HepG2 (cell line): ENCODE measurements at regions not wholly inside any gene's neighbourhood (a gene's known extent, or its start where the extent isn't known, plus 50 kb on each side); places are given as distances from the start of the nearest gene placed in this dataset.

ENCODE experiments used
- ATAC-seq: fragments of 200-7000 bp; cut with Tn5 transposase; 3 replicates; pipeline ENCODE4 v1.9.1; 2020; ENCODE audit warnings: mild to moderate bottlenecking, moderate library complexity
- BruUV-seq: library from RNA; stranded (reverse); fragments of 400-500 nt; replicated peaks from 2 replicates; lab custom pipeline; 2021; lab: Mats Ljungman, UMichigan
- CTCF ChIA-PET: fragments of 300-600 bp; formaldehyde crosslinking; extraction: SDS; loops from one replicate; lab custom pipeline; 2021; ENCODE audit warnings: low total read pairs, inconsistent platforms, low intra/inter-chr PET ratio; lab: Yijun Ruan, JAX
- POLR2A ChIA-PET: fragments of 350-600 bp; sonication (Branson Sonifier 250); formaldehyde crosslinking; loops from one replicate; lab custom pipeline; 2020; ENCODE audit warnings: antibody characterized with exemption, inconsistent platforms; lab: Yijun Ruan, JAX
- DNase-seq: peaks from one replicate; pipeline ENCODE4 v3.0.0-alpha.2; 2015; ENCODE audit warnings: low spot score
- FAIRE-seq: peaks from 3 replicates; lab custom pipeline; 2011; peaks lifted over from hg19 to GRCh38; lab: Jason Lieb, UNC
- H2AFZ ChIP-seq: one replicate; pipeline ENCODE4 v1.6.1; 2011; ENCODE audit warnings: low read length, inconsistent platforms
- H3K27ac ChIP-seq: fragments of 300-600 bp; 3 replicates; pipeline ENCODE4 v1.8.0; 2011; ENCODE audit warnings: mixed run types, mild to moderate bottlenecking, mixed read lengths, low read length, inconsistent platforms; ENCODE audit not compliant: insufficient read depth; ENCODE audit errors: extremely low read length
- H3K27me3 ChIP-seq, 2 experiments: fragments of 200-600 bp in 1 of 2; 2 replicates in 1 of 2; 3 replicates in 1 of 2; pipeline versions ENCODE4 v1.6.0 to v1.8.0; 2011; ENCODE audit warnings: low read length in 2 of 2, mild to moderate bottlenecking in 2 of 2, moderate library complexity in 2 of 2, inconsistent platforms in 1 of 2; ENCODE audit not compliant: insufficient read depth in 2 of 2, control insufficient read depth in 1 of 2
- H3K36me3 ChIP-seq, 2 experiments: fragments of 200-600 bp in 1 of 2; replicated peaks in 1 of 2; 2 replicates in 1 of 2; 3 replicates in 1 of 2; pipeline versions ENCODE4 v1.5.1 to v1.8.0; 2011; ENCODE audit warnings: low read length in 2 of 2, inconsistent platforms in 1 of 2; ENCODE audit not compliant: insufficient read depth in 2 of 2, control insufficient read depth in 1 of 2
- H3K4me1 ChIP-seq: 2 replicates; pipeline ENCODE4 v1.5.1; 2012; ENCODE audit warnings: low read length, inconsistent platforms; ENCODE audit not compliant: insufficient read depth
- H3K4me2 ChIP-seq: 2 replicates; pipeline ENCODE4 v1.6.0; 2011; ENCODE audit warnings: low read depth, low read length, inconsistent platforms
- H3K4me3 ChIP-seq, 3 experiments: fragments of 200-600 bp in 1 of 3; sonication (generic), shearing (Covaris generic) in 1 of 3; replicated peaks in 1 of 3; 2 replicates each; pipeline ENCODE4 v1.5.1; 2011 to 2016; ENCODE audit warnings: low read length in 3 of 3, inconsistent platforms in 2 of 3, low read depth in 2 of 3, mild to moderate bottlenecking in 2 of 3, control low read depth in 1 of 3, mixed read lengths in 1 of 3; ENCODE audit not compliant: insufficient read depth in 1 of 3
- H3K79me2 ChIP-seq: one replicate; pipeline ENCODE4 v1.6.1; 2011; ENCODE audit warnings: low read length, inconsistent platforms; ENCODE audit not compliant: insufficient read depth
- H3K9ac ChIP-seq: 2 replicates; pipeline ENCODE4 v1.6.0; 2011; ENCODE audit warnings: mild to moderate bottlenecking, low read depth, low read length, inconsistent platforms; ENCODE audit not compliant: insufficient read depth
- H3K9me3 ChIP-seq: 2 replicates; pipeline ENCODE4 v1.5.1; 2012; ENCODE audit warnings: mild to moderate bottlenecking, low read length
- H4K20me1 ChIP-seq: 2 replicates; pipeline ENCODE4 v1.6.0; 2011; ENCODE audit warnings: inconsistent platforms, mild to moderate bottlenecking, low read length, moderate library complexity; ENCODE audit not compliant: insufficient read depth
- GZF1 ChIP-seq: sonication (generic); formaldehyde crosslinking; IDR thresholded peaks from 2 replicates; pipeline ENCODE4 v1.5.1; 2020; ENCODE audit warnings: mild to moderate bottlenecking, missing genetic modification reagents
- RFX1 ChIP-seq: fragments of 450-650 bp; IDR thresholded peaks from 2 replicates; pipeline ENCODE4 v1.6.1; 2017
- XRCC5 ChIP-seq: fragments of 200-400 bp; formaldehyde crosslinking; optimal IDR thresholded peaks from 2 replicates; pipeline ENCODE3; 2017; ENCODE audit warnings: mild to moderate bottlenecking, low read length
- ZMYM3 ChIP-seq: sonication (generic); formaldehyde crosslinking; IDR thresholded peaks from 2 replicates; pipeline ENCODE4 v1.5.1; 2020; ENCODE audit warnings: mild to moderate bottlenecking, missing genetic modification reagents
- ZNF142 ChIP-seq: sonication (generic); formaldehyde crosslinking; IDR thresholded peaks from 2 replicates; pipeline ENCODE4 v1.4.0; 2020; ENCODE audit warnings: missing genetic modification reagents
- ZNF354B ChIP-seq: sonication (generic); formaldehyde crosslinking; IDR thresholded peaks from 2 replicates; pipeline ENCODE4 v1.8.0; 2022; ENCODE audit warnings: mild to moderate bottlenecking, missing genetic modification reagents
- ZNF530 ChIP-seq: sonication (generic); formaldehyde crosslinking; IDR thresholded peaks from 2 replicates; pipeline ENCODE4 v1.5.0; 2020; ENCODE audit warnings: low read depth, mild to moderate bottlenecking, missing genetic modification reagents
- ZNF546 ChIP-seq: sonication (generic); formaldehyde crosslinking; conservative IDR thresholded peaks from 2 replicates; pipeline ENCODE4 v1.8.1; 2023; ENCODE audit warnings: mild to moderate bottlenecking, missing genetic modification reagents
- ZNF772 ChIP-seq: sonication (generic); formaldehyde crosslinking; IDR thresholded peaks from 2 replicates; pipeline ENCODE4 v1.5.0; 2020; ENCODE audit warnings: mild to moderate bottlenecking, missing genetic modification reagents
- in situ Hi-C: cut with HindIII; loops from 2 replicates; pipeline ENCODE4 v1.10.0; 2017; ENCODE audit warnings: low pct_unique_long_range_greater_than_20kb; ENCODE audit not compliant: extremely low pct_ligation_motif_present
- intact Hi-C: fragments of 100-400 bp; cut with micrococcal nuclease; formaldehyde crosslinking; loops from one replicate; pipeline ENCODE4 v1.10.0; 2022; ENCODE audit not compliant: unreplicated experiment

- no peak for TF ChIP-seq ZNF772 (CRISPR knock-in tag)
- TF ChIP-seq ZNF142, result no peak
- TF ChIP-seq XRCC5, result no peak
- TF ChIP-seq ZNF354B (CRISPR knock-in tag), result no peak
- no peak for TF ChIP-seq GZF1 (CRISPR knock-in tag)
- no peak for TF ChIP-seq ZNF546 (CRISPR knock-in tag)
- no peak for TF ChIP-seq ZNF530
- no peak for TF ChIP-seq RFX1
- TF ChIP-seq ZMYM3, result no peak
- Histone ChIP-seq H3K9me3 (no peaks in the 10 kb centered on the region), H3K4me1 (no peaks in the 10 kb centered on the region), H3K27me3 (no peaks in the 10 kb centered on the region; a peak in 1 of 5 replicates), H3K4me2 (no peak overlapping the region), H3K4me3 (no peak overlapping the region), H3K79me2 (no peaks in the 10 kb centered on the region), H3K9ac (no peak overlapping the region), H3K27ac (no peak overlapping the region), H4K20me1 (no peaks in the 10 kb centered on the region), H2AFZ (no peak overlapping the region), H3K36me3 (no peaks in the 10 kb centered on the region)
- ATAC-seq (no peak), FAIRE-seq (no peak), DNase-seq (no peak)
- in situ Hi-C loops (no loop called here), intact Hi-C loops (no loop called here)
- POLR2A ChIA-PET, result no interaction called here
- CTCF ChIA-PET, result no interaction called here
- no TSS peak for BruUV-seq
Measured at GRCh38 chr3:148513096-148513543, 184.6 kb upstream of the AGTR1 start.
